ENCODE measurements at regions not wholly inside any gene's neighbourhood (a gene's known extent, or its start where the extent isn't known, plus 50 kb on each side); places are given as distances from the start of the nearest gene placed in this dataset.
"Not testable (repeated sequence)": the region's sequence is repeated elsewhere in the genome, so short reads cannot be mapped to it uniquely, and the experiment has no call there.

- DNase-seq: no peak
Measured at GRCh38 chr4:155591738-155592143, 74.9 kb upstream of the GUCY1A1 start.

GRCh38 chr4:155590796-155591585 is 75.7 kb upstream of the GUCY1A1 start:
- DNase-seq: peak in 2 of 14 donors; percentile 7 to 17

- DNase-seq: no peak
Measured at GRCh38 chr4:155588437-155588836, 78.2 kb upstream of the GUCY1A1 start.

- no peak for DNase-seq
Measured at GRCh38 chr4:155587766-155588165, 78.9 kb upstream of the GUCY1A1 start.

DNA sequence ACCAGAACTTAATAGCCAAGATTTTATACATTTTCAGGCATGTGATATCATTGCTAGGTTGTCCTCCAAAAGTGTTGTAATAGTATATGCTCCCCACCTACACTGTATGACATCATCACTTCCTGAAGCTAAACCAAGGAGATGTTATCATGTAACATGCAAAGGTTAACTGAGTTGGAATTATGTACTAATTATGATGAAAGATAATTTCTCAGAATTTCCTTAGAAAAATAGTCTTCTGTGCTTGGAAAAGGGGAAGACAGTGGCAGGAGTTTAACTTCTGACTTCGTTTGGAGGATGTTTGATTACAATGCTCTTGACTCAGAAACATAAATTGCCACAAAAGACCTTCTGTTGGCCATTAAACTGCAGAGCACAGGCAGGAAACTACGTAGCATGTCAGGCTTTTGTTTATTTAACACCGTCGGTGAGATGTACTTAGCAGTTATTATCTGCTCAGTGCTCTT is 83.6 kb upstream of the GUCY1A1 start:
- no peak for DNase-seq

- DNase-seq: no peak
Measured at GRCh38 chr4:155582041-155582440, 84.6 kb upstream of the GUCY1A1 start.

DNA sequence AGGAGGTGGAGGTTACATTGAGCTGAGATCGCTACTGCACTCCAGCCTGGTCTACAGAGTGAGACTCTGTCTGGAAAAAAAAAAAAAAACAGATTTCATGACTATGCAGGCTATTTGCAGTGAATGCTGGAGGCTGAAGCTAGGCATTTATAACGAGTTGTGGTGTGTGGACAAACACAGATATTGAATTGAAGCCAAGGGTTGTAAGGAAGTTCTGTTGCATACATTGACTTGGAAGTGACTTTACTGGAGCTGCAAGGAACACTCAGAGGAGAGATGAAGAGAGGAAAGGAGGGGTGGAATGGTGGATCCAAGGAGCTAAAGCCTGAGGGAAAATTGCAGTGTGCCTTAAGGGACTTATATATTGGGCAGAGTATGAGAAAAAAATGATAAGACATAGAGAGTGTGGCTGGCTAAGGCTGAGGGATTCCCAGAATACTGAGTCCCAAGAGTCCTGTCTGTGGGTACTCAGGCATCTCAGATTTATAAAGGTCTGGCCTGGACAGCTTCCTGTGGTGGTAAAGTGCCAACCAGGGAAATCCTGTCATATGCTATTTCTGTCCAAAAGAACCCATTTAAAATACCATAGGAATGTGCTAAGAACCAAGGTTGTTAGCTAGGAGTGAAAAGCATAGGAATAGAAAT is 87.8 kb upstream of the GUCY1A1 start:
- no peak for DNase-seq

DNA sequence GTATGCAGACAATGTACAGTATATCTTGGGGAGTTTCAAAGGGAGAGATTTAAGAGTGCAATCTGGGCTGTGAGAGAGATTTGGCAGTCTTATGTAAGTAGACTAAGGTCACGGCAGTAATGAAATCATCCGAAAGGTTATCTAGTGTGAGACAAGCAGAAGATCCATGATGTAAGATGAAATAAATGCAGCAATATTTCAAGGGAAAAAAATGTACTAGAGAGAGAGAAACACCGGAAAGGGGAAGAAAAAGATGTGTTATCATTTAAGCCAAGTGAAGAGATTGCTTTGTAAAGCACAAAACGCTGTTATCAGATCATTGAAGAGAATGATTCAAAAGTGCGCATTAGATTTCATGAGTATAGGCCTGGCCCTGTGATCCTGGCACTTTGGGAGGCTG is 88.4 kb upstream of the GUCY1A1 start:
- DNase-seq: no peak

GRCh38 chr4:155574329-155574728 is 92.3 kb upstream of the GUCY1A1 start:
- DNase-seq: not testable (repeated sequence)

DNA sequence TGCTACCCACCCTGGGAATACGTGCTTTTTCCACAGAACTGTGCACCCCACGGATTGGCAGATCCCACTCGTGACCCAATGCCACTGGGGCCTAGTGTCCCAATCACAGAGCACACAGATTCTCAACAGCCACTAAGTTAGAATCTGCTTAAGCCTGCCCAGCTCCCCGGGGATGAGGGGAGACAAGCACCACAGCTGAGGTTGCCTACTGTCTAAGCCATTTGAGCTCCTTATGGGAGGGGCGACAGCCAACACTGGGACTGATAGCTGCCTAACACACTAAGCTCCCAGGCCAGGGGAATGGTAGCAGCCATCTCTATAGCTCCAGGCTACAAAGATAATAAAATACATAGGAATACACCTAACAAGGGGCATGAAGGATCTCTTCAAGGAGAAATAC is 93.5 kb upstream of the GUCY1A1 start:
- DNase-seq: no peak

DNA sequence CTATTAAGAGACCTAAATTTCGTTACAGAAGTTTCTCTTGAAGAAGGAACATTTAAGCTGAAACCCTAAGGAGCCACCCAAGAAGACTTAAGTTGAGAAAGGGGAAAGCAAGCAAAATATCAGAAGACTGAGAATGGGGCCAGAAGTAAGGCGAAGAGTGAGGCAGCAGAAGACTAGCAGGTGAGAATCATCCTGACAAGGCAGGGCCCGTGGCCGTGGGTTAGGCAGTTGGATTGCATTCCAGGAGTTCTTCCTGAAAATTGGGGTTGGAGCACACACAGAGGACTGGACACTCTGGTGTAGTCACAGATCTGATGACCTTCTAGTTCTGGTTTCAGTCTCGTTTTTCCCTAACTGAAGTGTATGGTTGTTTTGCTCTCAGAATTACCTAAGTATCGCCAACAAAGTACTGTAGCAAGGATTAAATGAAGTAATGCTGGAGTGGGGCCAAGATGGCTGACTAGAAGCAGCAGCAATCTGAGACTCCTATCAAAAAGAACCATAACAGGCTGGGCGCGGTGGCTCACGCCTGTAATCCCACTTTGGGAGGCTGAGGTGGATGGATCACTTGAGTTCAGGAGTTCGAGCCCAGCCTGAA is 94.4 kb upstream of the GUCY1A1 start:
- DNase-seq: no peak

GRCh38 chr4:155571184-155571944 is 95.3 kb upstream of the GUCY1A1 start:
- no peak for DNase-seq

- DNase-seq: no peak
Measured at GRCh38 chr4:155570661-155571060, 96.0 kb upstream of the GUCY1A1 start.

- DNase-seq: no peak
Measured at GRCh38 chr4:155569960-155570515, 96.6 kb upstream of the GUCY1A1 start.

- no peak for DNase-seq
Measured at GRCh38 chr4:155569471-155569870, 97.2 kb upstream of the GUCY1A1 start.

DNA sequence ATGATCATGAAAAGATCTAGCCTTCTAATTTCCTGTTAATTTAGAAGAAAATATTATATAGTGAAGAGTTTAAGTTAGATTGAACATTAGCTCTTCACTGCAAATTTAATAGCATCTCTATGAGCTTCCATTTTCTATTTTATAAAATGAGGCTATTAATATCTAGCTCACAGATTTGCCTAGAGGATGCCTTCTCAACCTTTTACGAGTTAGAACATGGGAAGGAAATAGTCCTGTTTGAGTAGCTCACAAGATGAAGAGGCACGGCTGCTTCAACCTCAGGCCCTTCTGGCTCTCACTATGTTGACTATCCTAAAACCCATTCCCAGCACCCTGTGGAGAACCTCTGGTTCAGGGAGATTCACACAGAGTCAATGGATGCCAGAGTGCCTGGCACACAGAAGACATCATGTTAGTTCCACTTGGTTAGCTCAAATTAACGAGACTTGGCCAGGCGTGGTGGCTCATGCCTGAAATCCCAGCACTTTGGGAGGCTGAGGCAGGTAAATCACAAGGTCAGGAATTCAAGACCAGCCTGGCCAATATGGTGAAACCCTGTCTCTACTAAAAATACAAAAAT is 97.9 kb upstream of the GUCY1A1 start:
- DNase-seq: no peak

GRCh38 chr4:155566354-155566753 is 100.3 kb upstream of the GUCY1A1 start:
- no peak for DNase-seq

GRCh38 chr4:155565776-155566175 is 100.9 kb upstream of the GUCY1A1 start:
- no peak for DNase-seq

- DNase-seq: no peak
Measured at GRCh38 chr4:155565330-155565729, 101.3 kb upstream of the GUCY1A1 start.

GRCh38 chr4:155564880-155565279 is 101.8 kb upstream of the GUCY1A1 start:
- no peak for DNase-seq

DNA sequence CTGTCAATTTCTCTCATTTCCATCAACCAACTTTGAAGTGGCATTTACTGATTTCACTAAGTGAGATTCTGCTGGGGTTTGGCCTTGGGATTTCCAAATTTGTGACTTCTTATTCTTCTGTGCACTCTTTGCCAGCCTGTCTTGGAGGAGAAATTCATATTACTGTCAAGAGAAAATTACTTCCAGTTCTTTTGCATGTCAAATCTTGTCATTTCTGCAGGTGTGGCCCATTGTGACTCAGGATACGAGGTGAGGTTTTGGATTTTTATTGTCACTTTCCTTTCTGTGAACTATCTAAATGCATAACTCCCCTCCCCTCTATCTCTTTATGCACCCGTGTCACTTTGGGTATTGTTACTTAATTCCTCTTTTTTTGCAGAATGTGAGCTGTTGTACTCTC is 102.6 kb upstream of the GUCY1A1 start:
- DNase-seq: no peak

- DNase-seq: no peak
Measured at GRCh38 chr4:155559915-155560314, 106.7 kb upstream of the GUCY1A1 start.
